Stimulated activated CD4-positive, alpha-beta T cell treated with anti-CD3 and anti-CD28 coated beads, Interleukin-2, amount 100 ng/mL, for 4 hours (primary cell): ENCODE measurements at regions not wholly inside any gene's neighbourhood (a gene's known extent, or its start where the extent isn't known, plus 50 kb on each side); places are given as distances from the start of the nearest gene placed in this dataset.

Experiments
- DNase-seq: peaks from one replicate; pipeline ENCODE4 v3.0.0-alpha.2; 2020; ENCODE audit warnings: low read depth

DNA sequence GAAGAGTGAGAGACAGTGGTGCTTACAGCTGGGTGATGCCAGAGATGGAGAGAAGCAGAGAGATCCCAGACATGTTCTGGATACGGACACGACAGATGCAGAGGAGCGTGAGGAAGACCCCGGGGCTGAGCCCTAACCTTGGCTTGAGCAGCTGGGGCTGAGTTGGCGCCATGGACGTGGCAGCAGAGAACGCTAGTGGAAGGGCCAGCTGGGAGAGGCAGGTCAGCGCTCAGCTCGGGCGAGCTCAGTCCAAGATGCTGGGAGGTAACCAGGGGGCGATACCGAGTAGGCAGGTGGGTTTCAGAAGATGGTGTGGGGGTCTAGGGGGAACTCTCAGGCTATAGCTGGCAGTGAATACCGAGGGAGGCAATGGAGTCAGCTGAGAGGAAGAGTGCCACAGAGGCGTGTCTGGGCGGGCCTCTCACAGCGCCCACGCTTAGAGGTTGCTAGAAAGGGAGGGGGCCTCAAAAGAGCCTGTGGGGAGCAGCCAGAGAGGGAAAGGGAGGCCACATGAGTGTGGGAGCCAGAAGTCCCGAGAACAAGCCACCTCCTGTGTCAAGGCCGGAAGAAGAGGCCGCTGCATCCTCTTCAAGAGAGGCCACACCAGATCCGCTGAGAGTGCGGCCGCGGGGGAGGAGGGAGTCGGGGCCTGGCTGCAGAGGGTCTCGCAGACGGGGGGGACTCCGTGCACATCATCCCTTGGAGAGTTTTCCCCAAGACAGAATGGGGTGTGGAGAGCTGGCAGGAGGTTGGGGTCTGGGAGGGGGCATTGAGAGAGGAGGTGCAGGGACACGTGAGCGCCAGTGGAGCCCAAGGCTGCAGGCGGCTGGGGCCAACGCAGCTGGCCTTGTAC is 57.0 kb upstream of the DIO3 start:
- no peak for DNase-seq

DNA sequence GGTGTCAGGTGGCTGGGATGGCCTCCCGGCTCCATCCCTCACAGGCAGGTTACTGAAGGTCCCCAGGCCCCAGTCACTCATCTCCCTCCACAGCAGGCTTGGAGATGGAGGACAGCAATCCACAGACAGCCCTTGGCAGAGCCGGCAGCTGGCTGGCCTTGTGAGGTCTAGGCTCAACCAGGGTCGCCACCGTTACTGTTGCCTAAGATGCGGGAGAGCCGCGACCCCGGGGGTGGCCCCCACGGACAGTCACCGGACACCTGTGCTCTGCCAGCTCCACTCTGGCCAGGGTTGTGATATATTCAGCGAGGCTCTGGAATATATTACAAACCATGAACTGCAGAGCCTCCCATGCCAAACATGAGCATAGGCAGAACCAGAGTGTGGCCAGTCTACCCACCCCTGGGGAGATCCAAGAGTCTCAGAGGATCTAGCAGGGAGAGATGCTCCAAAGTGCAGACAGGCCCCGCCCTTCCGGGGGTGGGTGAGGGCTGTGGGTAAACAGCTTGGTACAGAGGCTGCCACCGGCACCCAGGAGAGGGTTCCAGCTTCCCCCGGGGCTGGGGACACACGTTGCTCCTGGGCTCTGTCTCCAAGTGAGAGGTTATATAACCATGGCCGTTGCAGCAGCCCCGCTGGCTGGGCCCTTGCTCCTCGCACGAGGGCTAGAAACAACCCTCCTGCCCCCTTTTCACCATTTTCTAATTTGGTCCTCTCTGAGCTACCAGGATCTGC is 55.9 kb upstream of the DIO3 start:
- DNase-seq = no peak

DNA sequence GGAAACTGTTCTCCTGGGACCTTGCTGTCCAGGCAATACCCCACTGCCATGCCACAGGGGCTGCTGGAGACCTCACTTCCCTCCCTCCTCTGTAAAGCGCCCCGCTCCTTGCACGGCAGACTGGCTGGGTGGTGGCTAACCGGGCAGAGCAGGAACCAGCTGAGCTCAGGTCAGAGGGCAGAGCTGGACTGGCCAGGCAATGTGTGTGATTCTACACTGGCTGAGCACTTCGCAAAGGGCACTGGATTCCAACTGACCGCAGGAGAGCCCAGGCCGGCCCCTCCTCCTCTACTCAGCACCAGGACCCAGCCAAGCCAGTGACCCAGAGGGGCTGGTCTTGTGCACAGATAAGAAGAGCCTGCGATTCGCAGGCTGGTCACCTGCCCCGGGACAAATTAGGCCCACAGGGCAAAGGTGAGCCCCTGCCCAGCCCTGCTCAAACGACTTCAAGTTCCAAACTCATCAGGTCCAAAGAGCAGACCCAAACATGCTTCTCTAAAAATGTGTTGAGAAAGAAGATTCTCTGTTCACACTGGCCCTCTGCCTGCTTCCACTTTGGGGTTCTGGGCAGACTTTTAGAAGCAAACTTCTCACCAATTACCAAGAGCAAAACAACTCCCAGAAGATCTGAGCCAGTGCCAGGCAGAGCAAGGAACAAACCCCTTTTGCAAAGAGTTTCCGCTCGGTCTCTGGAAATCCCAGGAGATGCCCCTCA is 54.9 kb upstream of the DIO3 start:
- DNase-seq = no peak

DNA sequence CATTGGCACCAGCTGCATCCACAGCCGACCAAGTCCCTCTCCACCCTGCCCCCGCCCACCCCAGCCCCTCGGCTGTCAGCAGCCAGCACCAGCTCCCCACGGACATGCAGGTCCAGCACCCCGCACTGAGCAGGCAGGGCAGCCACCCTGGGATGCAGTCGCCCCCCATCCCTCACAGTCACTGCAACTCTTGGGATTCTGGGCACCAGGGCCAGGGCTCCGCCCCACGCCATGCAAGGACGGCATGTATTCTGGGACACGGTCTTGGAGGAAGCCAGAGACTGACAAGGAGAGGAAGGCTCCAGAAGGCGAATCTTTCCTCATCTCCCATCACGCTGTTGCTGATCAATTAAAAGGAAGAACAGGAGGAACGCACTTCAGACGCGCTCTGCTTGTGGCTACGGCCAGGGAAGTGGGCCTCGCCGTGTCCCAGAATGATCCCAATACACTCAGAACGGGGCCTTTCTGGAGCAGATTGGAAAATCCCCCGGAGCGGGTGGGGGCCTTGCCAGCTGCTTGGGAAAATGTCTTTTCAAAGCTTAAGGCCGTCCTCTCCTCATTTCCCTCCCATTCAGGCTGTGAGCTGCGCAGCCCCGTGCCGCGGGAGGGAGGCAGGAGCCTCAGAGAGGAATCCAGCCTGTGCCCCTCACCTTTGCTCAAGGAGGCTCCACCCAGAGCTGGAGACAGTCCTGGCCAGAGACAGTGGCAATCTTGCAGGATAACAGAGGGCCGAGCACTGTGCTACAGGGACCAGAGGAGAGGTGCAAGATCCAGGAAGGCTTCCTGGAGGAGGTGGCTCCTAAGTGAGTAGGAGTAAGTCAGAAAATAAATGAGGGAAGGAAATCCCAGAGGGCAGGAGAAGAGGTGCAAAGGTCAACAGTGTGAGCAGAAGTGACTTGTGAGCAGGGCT is 54.1 kb upstream of the DIO3 start:
- no peak for DNase-seq

GRCh38 chr14:101507836-101508150 is 53.5 kb upstream of the DIO3 start:
- no peak for DNase-seq

DNA sequence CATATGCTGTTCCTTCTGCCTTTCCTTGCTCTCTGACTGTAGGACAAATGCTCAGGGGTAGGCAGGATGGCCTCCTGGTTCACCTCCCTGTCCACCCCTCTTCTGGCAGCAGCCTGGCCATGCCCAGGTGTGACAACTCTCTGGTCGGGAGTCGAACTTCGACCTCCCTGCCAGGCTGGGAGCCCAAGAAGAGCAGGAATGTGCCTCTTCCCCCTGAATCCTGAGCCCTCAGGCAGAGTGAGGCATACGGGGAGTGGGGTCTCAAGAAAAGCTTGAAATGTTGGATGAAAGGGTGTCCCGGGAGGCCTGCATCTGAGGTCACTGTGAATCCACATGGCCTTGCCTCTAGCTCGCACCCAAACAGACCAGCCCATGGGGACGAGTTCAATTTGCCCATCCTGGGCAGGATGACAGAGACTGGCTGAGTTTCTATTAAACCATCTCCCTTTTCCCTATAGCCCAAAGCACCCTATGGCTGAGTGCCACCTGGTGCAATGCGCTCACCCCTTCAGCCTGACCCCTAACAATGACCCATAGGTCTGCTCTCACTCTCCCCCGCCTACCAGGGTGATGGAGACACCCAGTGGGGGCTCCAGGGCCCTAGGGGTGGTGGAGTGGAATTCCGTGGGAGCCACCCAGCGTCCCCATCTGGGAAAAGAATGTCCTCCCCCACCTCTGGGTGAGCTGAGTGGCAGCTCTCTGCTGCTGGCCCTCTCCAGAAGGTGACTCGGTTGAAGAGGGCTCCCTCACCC is 52.9 kb upstream of the DIO3 start:
- no peak for DNase-seq

DNA sequence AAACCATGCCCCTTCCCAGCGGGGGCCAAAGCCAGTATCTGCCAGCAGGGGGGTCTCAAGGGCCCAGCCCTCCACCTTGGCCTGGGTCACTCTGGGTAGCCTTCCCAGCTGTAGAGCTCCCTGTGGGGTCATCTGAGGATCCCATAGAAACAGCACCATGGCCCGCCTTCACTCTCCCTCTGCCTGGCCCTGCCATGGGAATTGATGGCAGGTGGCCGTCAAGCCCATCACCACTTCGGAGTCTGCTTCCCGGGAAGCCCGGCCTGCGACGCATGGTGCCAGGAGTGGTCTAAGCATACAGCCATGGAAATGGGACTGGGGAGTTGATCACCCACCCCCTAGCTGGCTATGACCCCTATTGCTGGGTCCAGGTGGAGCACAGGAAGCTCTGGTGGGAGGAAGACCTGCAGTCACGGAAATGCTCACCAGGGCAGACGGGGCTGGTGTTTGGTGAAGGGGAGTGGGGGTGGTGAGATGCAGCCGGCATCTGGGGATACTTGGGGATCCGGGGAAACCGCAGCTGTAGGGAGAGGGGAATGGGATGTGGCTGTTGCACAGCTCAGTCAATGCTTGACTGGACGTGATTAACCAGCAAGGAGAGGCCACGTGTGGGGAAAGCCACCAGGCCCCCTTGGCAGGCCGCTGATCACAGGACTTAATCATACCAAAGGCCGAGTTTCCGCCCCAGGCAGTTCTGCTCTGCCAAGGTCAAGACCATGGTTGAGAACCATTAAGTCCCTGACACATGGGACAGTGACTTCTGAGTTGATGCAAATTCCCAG is 52.2 kb upstream of the DIO3 start:
- no peak for DNase-seq

DNA sequence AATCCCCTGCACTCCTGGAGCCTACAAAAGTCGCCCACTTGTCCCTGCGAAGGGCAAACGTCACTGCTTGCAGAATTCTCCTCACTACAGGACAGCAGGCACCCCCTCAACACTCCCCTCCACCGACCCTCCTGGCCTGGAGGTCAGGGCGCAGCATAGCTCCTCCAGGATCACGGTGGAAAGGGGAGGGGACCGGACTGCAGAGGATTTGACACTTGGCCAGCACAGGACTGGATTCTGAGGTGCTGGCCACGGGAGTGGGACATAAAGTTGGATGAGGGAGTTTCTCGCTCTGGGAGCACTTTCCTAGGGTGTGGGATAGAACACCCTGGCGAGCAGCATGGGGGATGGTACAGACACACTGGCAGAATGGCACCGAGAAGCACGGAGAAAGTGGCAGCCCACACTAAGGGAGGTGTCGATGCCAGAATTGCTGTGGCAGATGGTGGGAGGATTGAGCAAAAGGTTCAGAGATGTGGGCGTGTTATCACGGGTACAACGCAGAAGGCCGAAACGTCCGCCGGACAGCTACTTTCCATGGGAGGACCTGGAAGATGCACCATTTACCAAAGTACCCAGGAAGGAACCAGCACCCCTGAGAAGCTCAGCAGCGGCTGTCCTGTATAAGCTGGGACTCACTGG is 51.4 kb upstream of the DIO3 start:
- DNase-seq = no peak

DNA sequence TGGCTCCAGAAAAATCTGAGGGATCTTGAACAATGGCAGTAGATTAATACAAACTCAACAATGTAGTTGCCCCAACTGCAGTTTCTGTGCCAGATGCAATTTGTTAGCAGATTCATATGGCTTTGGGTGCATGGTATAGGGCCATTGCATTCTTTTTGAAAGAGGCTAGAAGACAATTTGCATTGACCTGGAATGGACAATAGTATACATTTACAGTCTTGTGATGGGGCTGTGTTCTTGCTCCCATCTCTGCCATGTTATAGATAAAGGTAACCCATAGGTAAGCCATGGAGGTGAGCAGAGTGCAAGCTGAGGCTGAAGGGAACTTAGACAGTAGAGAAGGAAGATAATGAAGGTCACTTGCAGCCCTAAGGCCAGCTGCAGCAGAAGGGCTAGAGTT is 50.1 kb upstream of the DIO3 start:
- DNase-seq = no peak
